HPDE6-E6E7 (cell line): ENCODE measurements at regions not wholly inside any gene's neighbourhood (a gene's known extent, or its start where the extent isn't known, plus 50 kb on each side); places are given as distances from the start of the nearest gene placed in this dataset.
A peak's percentile ranks its signal among the peaks of the same experiment; 100 is the strongest.

Experiments
- DNase-seq: peaks from one replicate; pipeline ENCODE4 v3.0.0; 2011; ENCODE audit warnings: missing footprints; ENCODE audit errors: extremely low spot score

GRCh38 chrX:69110116-69110530, 55.1 kb downstream of the PJA1 start:
- DNase-seq, result no peak

DNA sequence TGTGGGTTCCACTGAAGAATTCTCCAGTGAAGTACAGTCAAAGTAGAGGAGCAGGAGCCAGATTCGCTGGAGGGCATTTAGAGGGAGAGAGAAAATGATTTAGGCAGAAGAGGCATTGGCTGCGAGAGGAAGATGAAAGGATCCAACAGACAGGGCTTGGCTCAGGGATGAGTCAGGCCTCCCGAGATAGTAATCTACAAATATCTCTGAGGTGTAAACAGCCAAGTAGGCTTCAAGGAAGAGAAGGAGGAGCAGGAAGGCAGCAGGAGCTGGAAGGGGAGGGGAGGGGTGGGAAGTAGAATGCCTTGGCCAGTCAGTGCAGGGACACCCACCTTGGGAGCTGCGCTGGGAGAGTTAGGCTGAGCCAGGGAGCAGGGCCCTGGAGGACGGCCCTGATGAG, 55.5 kb downstream of the PJA1 start:
- peak; percentile 64 for DNase-seq

DNA sequence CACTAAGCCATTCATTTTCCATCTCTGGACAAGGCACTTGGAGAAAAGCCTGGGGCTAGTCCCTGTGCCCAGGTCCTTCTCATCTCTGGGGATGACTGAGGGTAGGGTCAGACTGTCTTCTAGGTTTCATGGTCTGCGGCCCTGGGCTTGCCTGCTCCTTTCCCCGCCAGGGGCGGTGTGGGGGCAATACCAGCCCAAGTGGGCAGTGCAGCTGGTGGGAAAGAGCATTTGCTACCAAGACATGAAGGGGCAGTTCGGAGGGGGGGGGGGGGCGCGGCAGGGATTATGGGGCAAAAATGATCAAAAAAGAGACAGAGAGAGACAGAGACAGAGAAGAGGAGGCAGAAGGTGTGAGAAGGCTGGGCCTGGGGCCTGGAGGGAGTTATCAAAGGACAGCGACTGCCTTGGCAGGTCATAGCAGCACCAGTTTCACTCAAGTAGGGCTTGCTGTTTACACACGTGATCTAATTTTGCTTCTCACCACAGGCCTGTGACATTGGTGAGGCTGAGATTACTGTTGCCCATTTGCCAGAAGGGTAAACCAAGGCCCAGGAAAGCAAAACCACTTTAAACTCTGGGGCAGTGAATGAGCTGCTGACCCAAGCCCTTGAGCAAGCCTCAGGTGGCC, 56.1 kb downstream of the PJA1 start:
- no peak for DNase-seq

- no peak for DNase-seq
These were observed 57.4 kb downstream of the PJA1 start for GRCh38 chrX:69107747-69108401.

- no peak for DNase-seq
These were observed 58.0 kb downstream of the PJA1 start for GRCh38 chrX:69107231-69107739.

DNA sequence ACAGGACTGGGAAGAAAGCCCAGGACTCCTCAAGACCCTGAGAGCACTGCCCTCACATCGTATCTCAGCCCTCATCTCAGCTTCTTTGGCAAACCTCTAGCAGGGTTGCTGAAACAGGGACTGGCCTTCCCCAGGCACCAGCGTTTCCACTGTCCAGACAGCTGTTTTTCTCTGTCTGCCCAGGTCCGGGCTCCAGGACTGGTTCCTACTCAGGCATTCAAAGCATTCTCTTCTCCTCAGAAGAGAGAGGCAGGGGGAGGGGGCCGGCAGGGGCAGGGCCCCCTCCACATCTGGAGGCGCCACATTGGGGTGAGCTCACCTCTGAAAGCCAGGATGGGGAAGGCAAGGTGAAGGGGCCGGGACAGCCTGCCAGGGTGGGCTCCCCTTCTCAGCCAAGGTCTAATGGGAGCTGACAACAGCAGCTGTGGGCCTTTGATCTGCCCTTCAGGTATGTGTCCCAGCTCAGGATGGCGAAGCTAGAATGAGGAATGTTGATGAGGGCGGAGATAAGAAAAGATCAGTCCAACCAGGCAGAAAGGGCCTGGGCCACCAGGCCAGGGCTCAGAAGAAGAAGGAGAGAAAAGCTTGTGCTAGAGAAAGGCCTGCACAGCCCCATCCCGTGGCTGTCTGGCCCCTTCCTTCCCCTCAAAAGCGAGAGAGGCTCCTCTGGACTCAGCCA, 60.4 kb downstream of the PJA1 start:
- no peak for DNase-seq

- DNase-seq, result no peak
These were observed 61.7 kb downstream of the PJA1 start for GRCh38 chrX:69103539-69103938.

- DNase-seq, result no peak
These were observed 62.5 kb downstream of the PJA1 start for GRCh38 chrX:69102612-69103194.

DNA sequence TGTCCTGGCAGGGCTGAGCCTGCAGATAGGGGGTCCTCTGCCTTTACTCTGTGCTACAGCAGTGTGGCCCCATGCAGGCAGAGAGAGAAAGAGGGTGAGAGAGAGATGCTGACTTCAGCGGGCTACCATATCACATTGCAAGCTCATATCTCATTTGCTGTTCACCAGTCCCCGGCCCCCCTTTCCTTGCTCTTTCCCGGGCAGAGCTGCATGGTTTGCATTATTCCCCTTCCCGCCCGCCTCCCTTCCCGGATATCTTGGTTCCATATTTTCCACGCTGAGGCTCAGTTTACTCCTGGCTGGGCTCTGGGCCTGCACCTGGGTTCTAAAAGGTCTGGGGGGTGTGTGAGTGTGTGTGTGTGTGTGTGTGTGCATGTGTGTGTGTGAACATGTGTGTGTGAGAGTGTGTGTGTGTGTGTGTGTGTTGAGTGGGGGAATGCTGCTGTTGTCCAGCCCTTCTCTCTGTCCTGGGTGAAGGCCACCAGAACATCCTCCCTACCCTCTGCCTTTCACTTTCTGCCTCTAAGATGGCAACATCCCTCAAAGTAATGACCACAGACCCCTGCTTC, 63.5 kb downstream of the PJA1 start:
- DNase-seq, result no peak

DNA sequence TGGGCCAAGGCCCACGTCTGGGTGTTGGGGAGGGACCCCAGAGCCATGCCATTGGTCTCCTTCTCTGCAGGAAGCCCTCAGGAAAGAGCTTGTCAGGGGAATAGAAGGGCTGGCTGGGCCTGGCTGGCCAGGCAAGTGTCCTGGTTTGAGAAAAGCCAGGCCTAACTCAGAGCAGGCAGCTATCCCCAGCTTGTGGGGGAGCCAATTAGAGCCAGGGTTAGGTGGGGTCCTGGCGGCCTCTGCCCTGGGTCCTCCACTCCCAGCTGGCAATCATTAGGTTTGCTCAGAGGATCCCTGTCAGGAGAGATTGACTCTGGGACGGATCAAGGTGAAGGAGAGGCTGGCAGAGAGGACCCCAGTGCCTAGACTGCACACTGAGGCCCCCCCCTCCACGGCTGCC, 64.8 kb downstream of the PJA1 start:
- DNase-seq, result no peak

- DNase-seq, result no peak
These were observed 67.6 kb downstream of the PJA1 start for GRCh38 chrX:69097451-69098236.

DNA sequence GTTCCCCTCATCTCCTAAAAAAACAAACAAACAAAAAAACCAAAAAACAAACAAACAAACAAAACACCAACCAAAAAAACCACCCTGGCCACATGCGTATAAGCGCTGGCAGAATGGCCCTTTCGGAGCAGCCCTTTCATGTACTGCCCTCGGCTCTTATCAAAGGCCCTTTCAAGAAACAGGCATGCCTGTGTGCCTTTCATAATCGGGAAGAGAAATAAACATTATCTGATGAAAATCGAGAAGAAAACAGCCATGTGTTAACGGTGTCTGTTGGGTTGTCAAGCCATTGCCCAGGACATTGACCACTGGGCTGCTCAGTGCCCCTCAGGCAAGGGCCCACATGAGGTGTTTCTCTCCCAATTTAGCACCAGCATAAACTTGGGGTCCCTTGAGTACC, 68.3 kb downstream of the PJA1 start:
- DNase-seq, result no peak

DNA sequence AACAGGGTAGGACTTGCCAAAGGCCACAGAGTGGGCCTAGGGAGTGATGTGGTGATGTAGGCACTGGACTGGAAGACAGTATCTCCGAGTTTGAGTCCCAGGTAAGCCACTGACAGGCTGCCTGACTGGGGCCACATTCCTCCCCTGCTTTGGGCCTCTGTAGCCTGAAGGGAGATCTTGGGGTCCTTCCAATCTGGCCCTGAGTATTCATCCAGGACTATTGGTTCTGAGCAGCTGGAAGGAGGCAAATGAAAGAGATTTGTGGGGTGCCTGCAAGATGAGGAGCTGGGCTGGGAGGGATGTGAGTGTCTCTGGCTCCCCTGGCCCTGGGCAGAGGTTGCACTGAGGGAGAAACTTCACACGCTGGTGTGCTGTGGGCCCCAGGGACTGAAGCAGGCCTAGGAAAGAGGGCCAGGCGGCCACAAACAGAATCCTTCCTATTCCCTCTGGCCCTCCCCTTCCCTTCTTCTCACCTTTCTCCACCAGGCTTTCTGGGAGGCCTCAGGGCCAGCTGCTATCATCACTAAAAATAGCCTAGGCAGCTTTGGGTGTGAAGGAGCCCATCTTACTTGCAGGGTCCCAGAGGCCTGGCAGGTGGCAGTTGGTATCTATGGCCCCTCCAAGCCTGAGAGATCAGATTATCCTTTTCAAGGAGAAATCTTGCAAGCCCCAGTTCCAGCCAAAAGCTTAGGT, 70.1 kb downstream of the PJA1 start:
- DNase-seq, result no peak

DNA sequence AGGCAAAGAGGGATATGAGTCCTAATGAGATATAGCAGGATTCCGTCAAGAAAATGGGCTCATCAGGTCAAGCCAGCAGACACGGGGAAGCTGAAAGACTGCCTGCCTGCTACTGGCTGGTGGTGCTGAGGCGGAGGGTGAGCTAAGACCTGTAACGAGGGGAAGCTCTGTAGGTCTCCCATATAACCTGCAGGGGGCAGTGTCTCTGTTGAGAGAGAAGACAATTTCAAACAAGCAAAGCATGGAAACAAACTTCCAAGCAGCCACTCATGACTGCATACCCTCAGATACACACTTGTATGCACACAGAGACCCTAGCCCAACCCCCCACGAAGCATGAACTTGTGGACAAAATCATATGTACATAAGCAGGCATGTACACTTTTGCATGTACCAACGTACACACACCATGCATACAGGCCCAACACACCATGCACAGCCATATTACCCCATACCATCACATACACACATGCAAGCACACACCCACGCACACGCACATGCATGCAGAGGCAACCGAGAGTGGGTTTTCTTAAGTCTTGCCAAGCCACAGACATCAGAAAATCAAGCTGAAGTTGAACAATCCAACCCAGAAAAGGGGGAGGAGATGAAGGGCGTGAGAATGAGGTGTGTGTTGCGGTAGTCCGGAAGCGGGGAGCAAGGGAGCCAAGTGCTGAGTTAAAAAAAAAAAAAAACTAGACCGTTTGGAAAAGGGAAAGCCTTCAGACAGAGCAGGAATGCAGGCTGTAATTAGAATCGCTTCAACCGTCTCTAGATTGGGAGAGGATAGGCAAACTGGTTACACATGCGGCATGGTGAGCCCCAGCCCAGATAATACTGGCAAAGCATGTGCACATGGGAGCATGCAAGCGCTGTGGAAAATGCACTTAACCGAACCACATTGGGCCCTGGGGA, 71.0 kb downstream of the PJA1 start:
- peak; percentile 16 for DNase-seq

DNA sequence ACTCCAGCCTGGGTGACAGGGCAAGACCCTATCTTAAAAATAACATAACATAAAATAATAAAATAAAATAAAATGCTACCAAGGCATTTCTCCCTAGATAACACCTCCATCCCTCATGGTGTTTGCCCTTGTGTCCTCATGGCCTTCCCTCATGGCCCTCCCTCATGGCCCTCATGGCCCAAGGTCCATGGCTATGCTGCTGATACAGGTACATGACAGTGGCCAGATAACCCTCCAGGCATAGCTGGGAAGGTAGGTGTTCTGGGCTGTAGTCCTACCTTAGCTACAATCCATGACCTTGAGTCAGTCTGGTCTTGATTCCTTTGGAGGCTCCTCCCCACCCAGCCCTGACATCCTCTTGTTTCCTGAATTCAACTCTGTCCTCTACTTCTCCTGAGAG, 75.2 kb downstream of the PJA1 start:
- DNase-seq, result no peak

- no peak for DNase-seq
These were observed 76.0 kb downstream of the PJA1 start for GRCh38 chrX:69089203-69089602.

- no peak for DNase-seq
These were observed 76.9 kb downstream of the PJA1 start for GRCh38 chrX:69088171-69088938.

DNA sequence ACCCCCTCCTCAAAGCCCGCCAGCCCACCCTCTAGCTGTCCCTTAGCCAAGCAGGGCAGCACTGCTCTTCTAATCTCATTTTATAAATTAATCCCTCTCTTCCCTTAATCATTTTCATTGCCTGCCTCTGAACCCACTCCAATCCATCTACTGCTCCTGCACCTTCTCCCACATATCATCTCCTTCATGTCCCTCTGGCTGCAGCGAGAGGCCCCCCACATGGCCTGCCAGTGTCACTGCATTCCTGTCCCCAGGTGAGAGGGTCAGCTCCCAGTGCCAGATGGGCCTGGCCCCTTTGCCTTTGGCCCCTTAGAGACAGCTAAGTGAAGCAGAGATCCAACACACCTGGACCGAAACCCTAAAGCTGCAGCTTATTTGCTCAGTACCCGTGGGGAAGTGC, 79.4 kb downstream of the PJA1 start:
- DNase-seq, result no peak

DNA sequence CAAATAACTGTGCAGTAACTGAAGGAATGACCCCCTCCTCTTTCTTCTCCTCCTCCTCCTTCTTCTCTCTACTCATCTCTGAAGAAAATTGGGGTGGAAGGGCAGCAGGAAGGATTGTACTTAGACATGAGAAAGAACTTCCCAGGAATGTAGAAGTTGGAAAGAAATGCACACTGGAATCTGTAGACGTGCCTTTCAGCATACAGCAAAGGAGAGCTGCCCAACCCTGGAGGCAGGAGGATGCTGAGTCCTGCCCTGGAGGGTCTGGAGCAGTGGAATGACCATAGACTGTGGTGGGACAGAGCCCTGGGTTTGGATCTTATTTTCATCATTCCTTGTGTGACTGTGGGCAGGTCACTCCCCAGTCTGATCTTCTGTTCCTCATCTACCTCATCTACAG, 80.1 kb downstream of the PJA1 start:
- no peak for DNase-seq
